K562 (cell line): ENCODE measurements at regions not wholly inside any gene's neighbourhood (a gene's known extent, or its start where the extent isn't known, plus 50 kb on each side); places are given as distances from the start of the nearest gene placed in this dataset.

ENCODE experiments used
- ATAC-seq: fragments of 200-7000 bp; cut with Tn5 transposase; 3 replicates; pipeline ENCODE4 v1.9.1; 2020; ENCODE audit warnings: moderate library complexity
- BruUV-seq: library from RNA; stranded (reverse); fragments of 400-500 nt; replicated peaks from 2 replicates; lab custom pipeline; 2021; lab: Mats Ljungman, UMichigan
- CTCF ChIA-PET: fragments of 300-600 bp; formaldehyde crosslinking; extraction: SDS; loops from one replicate; lab custom pipeline; 2021; ENCODE audit warnings: low intra/inter-chr PET ratio; lab: Yijun Ruan, JAX
- POLR2A ChIA-PET: fragments of 300-600, 350-650 bp; sonication (Branson Sonifier 250); formaldehyde crosslinking; extraction: SDS; loops from one replicate; lab custom pipeline; 2021; ENCODE audit warnings: antibody characterized with exemption, inconsistent platforms; lab: Yijun Ruan, JAX
- DNase-seq, 4 experiments: peaks; one replicate each; pipeline versions ENCODE4 v3.0.0 to v3.0.0-alpha.2; 2011 to 2018; ENCODE audit warnings: low spot score in 3 of 4, mixed read lengths in 3 of 4; ENCODE audit errors: extremely low read depth in 1 of 4
- FAIRE-seq: peaks from 2 replicates; lab custom pipeline; 2011; peaks lifted over from hg19 to GRCh38; lab: Jason Lieb, UNC
- H2AFZ ChIP-seq: 2 replicates; pipeline ENCODE4 v1.6.0; 2011; ENCODE audit warnings: low read depth, low read length, control low read depth, inconsistent platforms
- H3K27ac ChIP-seq: fragments of 200-600 bp; 3 replicates; pipeline ENCODE4 v1.8.0; 2011; ENCODE audit warnings: low read depth, mild to moderate bottlenecking, control low read depth, inconsistent platforms, low read length, moderate library complexity, mixed read lengths; ENCODE audit errors: extremely low read depth
- H3K27me3 ChIP-seq, 2 experiments: fragments of 300-600 bp in 1 of 2; 2 replicates in 1 of 2; 3 replicates in 1 of 2; pipeline versions ENCODE4 v1.6.0 to v1.8.0; 2011; ENCODE audit warnings: inconsistent platforms in 2 of 2, low read length in 2 of 2, mild to moderate bottlenecking in 1 of 2, mixed read lengths in 1 of 2, moderate library complexity in 1 of 2; ENCODE audit not compliant: control insufficient read depth in 2 of 2, insufficient read depth in 2 of 2
- H3K36me3 ChIP-seq: fragments of 300-600 bp; 3 replicates; pipeline ENCODE4 v1.8.0; 2011; ENCODE audit warnings: mild to moderate bottlenecking, low read length, inconsistent platforms; ENCODE audit not compliant: control insufficient read depth, insufficient read depth
- H3K4me1 ChIP-seq, 2 experiments: fragments of 200-600 bp in 1 of 2; replicated peaks in 1 of 2; 2 replicates in 1 of 2; 3 replicates in 1 of 2; pipeline versions ENCODE4 v1.5.1 to v1.8.0; 2011; ENCODE audit warnings: inconsistent platforms in 2 of 2, low read length in 2 of 2, mild to moderate bottlenecking in 1 of 2, mixed read lengths in 1 of 2, moderate library complexity in 1 of 2; ENCODE audit not compliant: control insufficient read depth in 2 of 2, insufficient read depth in 2 of 2
- H3K4me2 ChIP-seq: 2 replicates; pipeline ENCODE4 v1.6.1; 2011; ENCODE audit warnings: low read length, control low read depth, inconsistent platforms, mixed read lengths; ENCODE audit not compliant: insufficient read depth
- H3K4me3 ChIP-seq: fragments of 200-600 bp; sonication (generic), shearing (Covaris generic); 2 replicates; pipeline ENCODE4 v1.5.1; 2016; ENCODE audit warnings: control low read depth, inconsistent platforms
- H3K79me2 ChIP-seq: fragments of 200-600 bp; 3 replicates; pipeline ENCODE4 v1.8.0; 2011; ENCODE audit warnings: low read length, inconsistent platforms; ENCODE audit not compliant: control insufficient read depth, insufficient read depth
- H3K9ac ChIP-seq, 2 experiments: 2 replicates each; pipeline versions ENCODE4 v1.6.0 to v1.6.1; 2011; ENCODE audit warnings: low read depth in 2 of 2, low read length in 2 of 2, control low read depth in 1 of 2, inconsistent platforms in 1 of 2, mild to moderate bottlenecking in 1 of 2, mixed read lengths in 1 of 2; ENCODE audit not compliant: insufficient read depth in 1 of 2
- H3K9me1 ChIP-seq: one replicate; pipeline ENCODE4 v1.6.0; 2011; ENCODE audit warnings: inconsistent platforms, mild to moderate bottlenecking, low read length, moderate library complexity; ENCODE audit not compliant: control insufficient read depth, insufficient read depth
- H3K9me3 ChIP-seq: replicated peaks from 2 replicates; pipeline ENCODE4 v1.5.1; 2011; ENCODE audit warnings: low read depth, low read length, inconsistent platforms; ENCODE audit not compliant: control insufficient read depth, insufficient read depth
- H4K20me1 ChIP-seq: replicated peaks from 2 replicates; pipeline ENCODE4 v1.6.1; 2011; ENCODE audit warnings: low read length, inconsistent platforms, mixed read lengths; ENCODE audit not compliant: control insufficient read depth, insufficient read depth
- ADNP ChIP-seq: fragments of 200-800 bp; sonication (Bioruptor generic); IDR thresholded peaks from 2 replicates; pipeline ENCODE4 v1.6.1; 2016; ENCODE audit warnings: missing genetic modification characterization, missing compliant biosample characterization
- BRD9 ChIP-seq: fragments of 450-650 bp; IDR thresholded peaks from 2 replicates; pipeline ENCODE4 v1.6.1; 2018; ENCODE audit warnings: low read depth; ENCODE audit not compliant: partially characterized antibody
- COPS2 ChIP-seq: fragments of 450-650 bp; conservative IDR thresholded peaks from 2 replicates; pipeline ENCODE4 v1.6.1; 2016; ENCODE audit warnings: mild to moderate bottlenecking, moderate library complexity
- DACH1 ChIP-seq: fragments of 450-650 bp; IDR thresholded peaks from 2 replicates; pipeline ENCODE4 v1.6.1; 2018; ENCODE audit not compliant: partially characterized antibody
- ETV5 ChIP-seq: sonication (generic); formaldehyde crosslinking; IDR thresholded peaks from 2 replicates; pipeline ENCODE4 v1.4.0; 2020; ENCODE audit warnings: low read depth, mild to moderate bottlenecking, missing genetic modification reagents
- LARP7 ChIP-seq: fragments of 450-650 bp; IDR thresholded peaks from 2 replicates; pipeline ENCODE4 v1.6.1; 2016
- NCOA2 ChIP-seq, 2 experiments: fragments of 450-650 bp; IDR thresholded peaks; 2 replicates each; pipeline ENCODE4 v1.6.1; 2018; ENCODE audit warnings: mild to moderate bottlenecking in 2 of 2, moderate library complexity in 1 of 2; ENCODE audit not compliant: partially characterized antibody in 2 of 2
- NR2F6 ChIP-seq: fragments of 450-650 bp; formaldehyde crosslinking; IDR thresholded peaks from 2 replicates; pipeline ENCODE4 v1.4.0; 2020; ENCODE audit warnings: mild to moderate bottlenecking
- POLR3G ChIP-seq: IDR thresholded peaks from 2 replicates; pipeline ENCODE4 v1.6.1; 2011; ENCODE audit not compliant: insufficient read length, insufficient replicate concordance; ENCODE audit errors: extremely low read depth
- RBM14 ChIP-seq: fragments of 200-400 bp; formaldehyde crosslinking; IDR thresholded peaks from 2 replicates; pipeline ENCODE4 v1.6.1; 2018; ENCODE audit warnings: low read depth, mild to moderate bottlenecking, low read length, moderate library complexity, borderline replicate concordance; ENCODE audit not compliant: insufficient read depth
- SP2 ChIP-seq: IDR thresholded peaks from 2 replicates; pipeline ENCODE4 v1.6.1; 2011; ENCODE audit warnings: mild to moderate bottlenecking, low read depth, low read length, moderate library complexity; ENCODE audit not compliant: poor library complexity, severe bottlenecking; ENCODE audit errors: extremely low read depth
- TCF7L2 ChIP-seq: fragments of 150-350 bp; IDR thresholded peaks from 2 replicates; pipeline ENCODE4 v1.6.1; 2016; ENCODE audit warnings: low read depth, mild to moderate bottlenecking, low read length, moderate library complexity
- ZNF780A ChIP-seq: fragments of 250-450 bp; sonication (Bioruptor Pico); IDR thresholded peaks from 2 replicates; pipeline ENCODE4 v1.5.0; 2021; ENCODE audit warnings: mild to moderate bottlenecking
- WGBS: fragments of 100-300 bp; shearing (Covaris generic); methylation state at CpG from one replicate; pipeline ENCODE4 v1.1.6; 2016; ENCODE audit warnings: low coverage, mixed read lengths; ENCODE audit not compliant: insufficient coverage; ENCODE audit errors: missing lambda C conversion rate; 5-methylcytosine and 5-hydroxymethylcytosine counted together
- in situ Hi-C: fragments of 300-500 bp; cut with MboI; formaldehyde crosslinking; loops from 4 replicates; pipeline ENCODE4 v1.15.0; 2018; ENCODE audit warnings: inconsistent platforms, mixed read lengths
- intact Hi-C: fragments of 100-400 bp; cut with micrococcal nuclease; formaldehyde crosslinking; loops from 2 replicates; pipeline ENCODE4 v1.14.2; 2022
- TF ChIP-seq, protein P1 (sequence below): fragments of 200-600 bp; sonication (generic); IDR thresholded peaks from one replicate; pipeline ENCODE4 v1.6.1; 2012; ENCODE audit warnings: mild to moderate bottlenecking, low read depth, low read length, inconsistent platforms

DNA sequence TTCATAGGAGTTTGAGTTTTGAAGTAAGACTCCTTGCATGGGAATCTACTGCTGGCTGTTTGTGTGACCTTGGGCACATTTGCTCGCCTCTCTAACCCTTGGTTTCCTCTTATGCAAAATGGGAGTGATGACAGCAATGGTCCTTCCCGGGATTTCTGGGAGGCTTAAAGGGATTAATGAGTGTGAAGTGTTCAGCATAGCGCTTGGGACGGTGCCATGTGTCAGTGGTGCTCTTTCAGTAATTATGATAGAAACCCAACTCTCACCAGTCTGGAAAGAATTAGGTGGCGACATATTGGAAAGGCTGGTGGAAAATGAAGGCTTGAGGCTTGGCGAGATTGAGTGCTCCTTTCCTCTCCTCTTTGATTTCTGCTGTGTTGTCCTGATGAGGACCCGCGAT is 429.2 kb upstream of the EEF2KMT start:
- FAIRE-seq: no peak
- no peak for TF ChIP-seq COPS2
- no peak for TF ChIP-seq SP2
- TF ChIP-seq NR2F6 (CRISPR knock-in tag): no peak
- TF ChIP-seq LARP7: no peak
- TF ChIP-seq NCOA2 (IDR thresholded peaks at IDR 0.05; ENCODE audit: partially characterized antibody in 2 of 2): no peak
- TF ChIP-seq DACH1: no peak
- no peak for TF ChIP-seq ADNP (tag)
- TF ChIP-seq, protein P1, sequence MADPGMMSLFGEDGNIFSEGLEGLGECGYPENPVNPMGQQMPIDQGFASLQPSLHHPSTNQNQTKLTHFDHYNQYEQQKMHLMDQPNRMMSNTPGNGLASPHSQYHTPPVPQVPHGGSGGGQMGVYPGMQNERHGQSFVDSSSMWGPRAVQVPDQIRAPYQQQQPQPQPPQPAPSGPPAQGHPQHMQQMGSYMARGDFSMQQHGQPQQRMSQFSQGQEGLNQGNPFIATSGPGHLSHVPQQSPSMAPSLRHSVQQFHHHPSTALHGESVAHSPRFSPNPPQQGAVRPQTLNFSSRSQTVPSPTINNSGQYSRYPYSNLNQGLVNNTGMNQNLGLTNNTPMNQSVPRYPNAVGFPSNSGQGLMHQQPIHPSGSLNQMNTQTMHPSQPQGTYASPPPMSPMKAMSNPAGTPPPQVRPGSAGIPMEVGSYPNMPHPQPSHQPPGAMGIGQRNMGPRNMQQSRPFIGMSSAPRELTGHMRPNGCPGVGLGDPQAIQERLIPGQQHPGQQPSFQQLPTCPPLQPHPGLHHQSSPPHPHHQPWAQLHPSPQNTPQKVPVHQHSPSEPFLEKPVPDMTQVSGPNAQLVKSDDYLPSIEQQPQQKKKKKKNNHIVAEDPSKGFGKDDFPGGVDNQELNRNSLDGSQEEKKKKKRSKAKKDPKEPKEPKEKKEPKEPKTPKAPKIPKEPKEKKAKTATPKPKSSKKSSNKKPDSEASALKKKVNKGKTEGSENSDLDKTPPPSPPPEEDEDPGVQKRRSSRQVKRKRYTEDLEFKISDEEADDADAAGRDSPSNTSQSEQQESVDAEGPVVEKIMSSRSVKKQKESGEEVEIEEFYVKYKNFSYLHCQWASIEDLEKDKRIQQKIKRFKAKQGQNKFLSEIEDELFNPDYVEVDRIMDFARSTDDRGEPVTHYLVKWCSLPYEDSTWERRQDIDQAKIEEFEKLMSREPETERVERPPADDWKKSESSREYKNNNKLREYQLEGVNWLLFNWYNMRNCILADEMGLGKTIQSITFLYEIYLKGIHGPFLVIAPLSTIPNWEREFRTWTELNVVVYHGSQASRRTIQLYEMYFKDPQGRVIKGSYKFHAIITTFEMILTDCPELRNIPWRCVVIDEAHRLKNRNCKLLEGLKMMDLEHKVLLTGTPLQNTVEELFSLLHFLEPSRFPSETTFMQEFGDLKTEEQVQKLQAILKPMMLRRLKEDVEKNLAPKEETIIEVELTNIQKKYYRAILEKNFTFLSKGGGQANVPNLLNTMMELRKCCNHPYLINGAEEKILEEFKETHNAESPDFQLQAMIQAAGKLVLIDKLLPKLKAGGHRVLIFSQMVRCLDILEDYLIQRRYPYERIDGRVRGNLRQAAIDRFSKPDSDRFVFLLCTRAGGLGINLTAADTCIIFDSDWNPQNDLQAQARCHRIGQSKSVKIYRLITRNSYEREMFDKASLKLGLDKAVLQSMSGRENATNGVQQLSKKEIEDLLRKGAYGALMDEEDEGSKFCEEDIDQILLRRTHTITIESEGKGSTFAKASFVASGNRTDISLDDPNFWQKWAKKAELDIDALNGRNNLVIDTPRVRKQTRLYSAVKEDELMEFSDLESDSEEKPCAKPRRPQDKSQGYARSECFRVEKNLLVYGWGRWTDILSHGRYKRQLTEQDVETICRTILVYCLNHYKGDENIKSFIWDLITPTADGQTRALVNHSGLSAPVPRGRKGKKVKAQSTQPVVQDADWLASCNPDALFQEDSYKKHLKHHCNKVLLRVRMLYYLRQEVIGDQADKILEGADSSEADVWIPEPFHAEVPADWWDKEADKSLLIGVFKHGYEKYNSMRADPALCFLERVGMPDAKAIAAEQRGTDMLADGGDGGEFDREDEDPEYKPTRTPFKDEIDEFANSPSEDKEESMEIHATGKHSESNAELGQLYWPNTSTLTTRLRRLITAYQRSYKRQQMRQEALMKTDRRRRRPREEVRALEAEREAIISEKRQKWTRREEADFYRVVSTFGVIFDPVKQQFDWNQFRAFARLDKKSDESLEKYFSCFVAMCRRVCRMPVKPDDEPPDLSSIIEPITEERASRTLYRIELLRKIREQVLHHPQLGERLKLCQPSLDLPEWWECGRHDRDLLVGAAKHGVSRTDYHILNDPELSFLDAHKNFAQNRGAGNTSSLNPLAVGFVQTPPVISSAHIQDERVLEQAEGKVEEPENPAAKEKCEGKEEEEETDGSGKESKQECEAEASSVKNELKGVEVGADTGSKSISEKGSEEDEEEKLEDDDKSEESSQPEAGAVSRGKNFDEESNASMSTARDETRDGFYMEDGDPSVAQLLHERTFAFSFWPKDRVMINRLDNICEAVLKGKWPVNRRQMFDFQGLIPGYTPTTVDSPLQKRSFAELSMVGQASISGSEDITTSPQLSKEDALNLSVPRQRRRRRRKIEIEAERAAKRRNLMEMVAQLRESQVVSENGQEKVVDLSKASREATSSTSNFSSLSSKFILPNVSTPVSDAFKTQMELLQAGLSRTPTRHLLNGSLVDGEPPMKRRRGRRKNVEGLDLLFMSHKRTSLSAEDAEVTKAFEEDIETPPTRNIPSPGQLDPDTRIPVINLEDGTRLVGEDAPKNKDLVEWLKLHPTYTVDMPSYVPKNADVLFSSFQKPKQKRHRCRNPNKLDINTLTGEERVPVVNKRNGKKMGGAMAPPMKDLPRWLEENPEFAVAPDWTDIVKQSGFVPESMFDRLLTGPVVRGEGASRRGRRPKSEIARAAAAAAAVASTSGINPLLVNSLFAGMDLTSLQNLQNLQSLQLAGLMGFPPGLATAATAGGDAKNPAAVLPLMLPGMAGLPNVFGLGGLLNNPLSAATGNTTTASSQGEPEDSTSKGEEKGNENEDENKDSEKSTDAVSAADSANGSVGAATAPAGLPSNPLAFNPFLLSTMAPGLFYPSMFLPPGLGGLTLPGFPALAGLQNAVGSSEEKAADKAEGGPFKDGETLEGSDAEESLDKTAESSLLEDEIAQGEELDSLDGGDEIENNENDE: no peak
- no peak for TF ChIP-seq BRD9
- no peak for TF ChIP-seq ZNF780A
- no peak for TF ChIP-seq POLR3G
- no peak for TF ChIP-seq RBM14
- no peak for TF ChIP-seq ETV5 (CRISPR knock-in tag)
- no peak for TF ChIP-seq TCF7L2

More for the DNA sequence above, 429.2 kb upstream of the EEF2KMT start:
- Histone ChIP-seq H3K4me2 (no peak overlapping the region), H3K9ac (no peak overlapping the region), H4K20me1 (no peaks in the 10 kb centered on the region), H3K4me1 (no peaks in the 10 kb centered on the region), H3K36me3 (no peaks in the 10 kb centered on the region), H3K27me3 (no peaks in the 10 kb centered on the region), H3K79me2 (no peaks in the 10 kb centered on the region), H3K9me3 (no peaks in the 10 kb centered on the region), H3K9me1 (no peaks in the 10 kb centered on the region), H3K4me3 (no peak overlapping the region), H3K27ac (no peak overlapping the region), H2AFZ (no peak overlapping the region)
- 1% methylated on average over 8 of the region's 8 CpGs for WGBS
- ATAC-seq: no peak
- DNase-seq: no peak
- intact Hi-C loops (no loop called here), in situ Hi-C loops (no loop called here)
- CTCF ChIA-PET: no interaction called here
- POLR2A ChIA-PET: no interaction called here
- no TSS peak for BruUV-seq
